Gastroesophageal sphincter (tissue), 4 donors: ENCODE measurements at regions not wholly inside any gene's neighbourhood (a gene's known extent, or its start where the extent isn't known, plus 50 kb on each side); places are given as distances from the start of the nearest gene placed in this dataset.

Source experiments
- ATAC-seq: fragments of 150-250 bp; one replicate; pipeline ENCODE4 v1.9.1; 2016; ENCODE audit warnings: mild to moderate bottlenecking, moderate library complexity
- H3K27ac ChIP-seq, 4 donors: fragments of 200-600 bp; sonication (generic) in 3 of 4; 1 replicate in 3 of 4; 2 replicates in 1 of 4; pipeline ENCODE4 v1.5.1; 2016 to 2019
- H3K27me3 ChIP-seq: fragments of 200-600 bp; sonication (generic); one replicate; pipeline ENCODE4 v1.5.1; 2019
- H3K36me3 ChIP-seq, 2 donors: fragments of 200-600 bp; sonication (generic); one replicate each; pipeline ENCODE4 v1.5.1; 2019; ENCODE audit warnings: control low read depth in 1 of 2
- H3K4me1 ChIP-seq, 3 donors: fragments of 200-600 bp; sonication (generic); 1 replicate in 2 of 3; 2 replicates in 1 of 3; pipeline ENCODE4 v1.5.1; 2016 to 2019; ENCODE audit warnings: control low read depth in 2 of 3
- H3K4me3 ChIP-seq, 2 donors: fragments of 200-600 bp; sonication (generic); one replicate each; pipeline ENCODE4 v1.5.1; 2019; ENCODE audit warnings: mild to moderate bottlenecking in 1 of 2, moderate library complexity in 1 of 2
- H3K9me3 ChIP-seq, 3 donors: fragments of 200-600 bp; sonication (generic); one replicate each; pipeline ENCODE4 v1.5.1; 2017 to 2019; ENCODE audit warnings: control low read depth in 2 of 3
- EP300 ChIP-seq: sonication (generic); formaldehyde crosslinking; IDR thresholded peaks from one replicate; pipeline ENCODE4 v1.6.1; 2017; ENCODE audit warnings: antibody characterized with exemption, mild to moderate bottlenecking
- POLR2A ChIP-seq, 2 donors: fragments of 450-650 bp; IDR thresholded peaks; one replicate each; pipeline ENCODE4 v1.6.1; 2017; ENCODE audit warnings: antibody characterized with exemption in 2 of 2, mild to moderate bottlenecking in 2 of 2, moderate library complexity in 1 of 2
- POLR2AphosphoS5 ChIP-seq: sonication (generic); formaldehyde crosslinking; IDR thresholded peaks from one replicate; pipeline ENCODE4 v1.6.1; 2017; ENCODE audit warnings: antibody characterized with exemption
- WGBS, 2 donors: methylation state at CpG; one replicate each; pipeline ENCODE4 v1.1.5; 2018; ENCODE audit warnings: low coverage in 1 of 2; 5-methylcytosine and 5-hydroxymethylcytosine counted together
- TF ChIP-seq, protein P1 (sequence below), 4 experiments: fragments of 200-600 bp in 2 of 4; fragments of 450-650 bp in 2 of 4; sonication (generic) in 1 of 4; IDR thresholded peaks; one replicate each; pipeline ENCODE4 v1.5.1; 2017 to 2019; ENCODE audit warnings: antibody characterized with exemption in 4 of 4, mild to moderate bottlenecking in 2 of 4, moderate library complexity in 2 of 4

DNA sequence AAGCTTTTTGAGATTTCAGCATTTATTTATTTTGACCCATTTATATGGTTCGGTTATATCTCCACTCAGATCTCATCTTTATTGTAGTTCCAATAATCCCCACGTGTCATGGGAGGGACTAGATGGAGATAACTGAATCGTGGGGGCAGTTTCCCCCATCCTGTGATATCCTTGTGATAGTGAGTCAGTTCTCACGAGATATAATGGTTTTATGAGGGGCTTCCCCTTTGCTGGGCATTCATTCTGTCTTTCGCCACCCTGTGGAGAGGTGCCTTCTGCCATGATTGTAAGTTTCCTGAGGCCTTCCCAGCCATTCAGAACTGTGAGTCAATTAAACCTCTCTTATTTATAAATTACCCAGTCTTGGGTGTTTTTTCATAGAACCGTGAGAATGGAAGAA lies 96.5 kb upstream of the PCSK1 start:
- Histone ChIP-seq H3K27ac (no peak overlapping the region), H3K4me3 (no peak overlapping the region), H3K9me3 (no peaks in the 10 kb centered on the region), H3K36me3 (no peaks in the 10 kb centered on the region), H3K27me3 (no peaks in the 10 kb centered on the region), H3K4me1 (no peaks in the 10 kb centered on the region)
- WGBS, 2 donors, result 77 to 82% methylated on average over 4 to 6 of the region's 6 CpGs
- no peak for ATAC-seq
- TF ChIP-seq POLR2A (IDR thresholded peaks at IDR 0.05) (no peak), POLR2AphosphoS5 (no peak), EP300 (no peak)
- TF ChIP-seq, protein P1, sequence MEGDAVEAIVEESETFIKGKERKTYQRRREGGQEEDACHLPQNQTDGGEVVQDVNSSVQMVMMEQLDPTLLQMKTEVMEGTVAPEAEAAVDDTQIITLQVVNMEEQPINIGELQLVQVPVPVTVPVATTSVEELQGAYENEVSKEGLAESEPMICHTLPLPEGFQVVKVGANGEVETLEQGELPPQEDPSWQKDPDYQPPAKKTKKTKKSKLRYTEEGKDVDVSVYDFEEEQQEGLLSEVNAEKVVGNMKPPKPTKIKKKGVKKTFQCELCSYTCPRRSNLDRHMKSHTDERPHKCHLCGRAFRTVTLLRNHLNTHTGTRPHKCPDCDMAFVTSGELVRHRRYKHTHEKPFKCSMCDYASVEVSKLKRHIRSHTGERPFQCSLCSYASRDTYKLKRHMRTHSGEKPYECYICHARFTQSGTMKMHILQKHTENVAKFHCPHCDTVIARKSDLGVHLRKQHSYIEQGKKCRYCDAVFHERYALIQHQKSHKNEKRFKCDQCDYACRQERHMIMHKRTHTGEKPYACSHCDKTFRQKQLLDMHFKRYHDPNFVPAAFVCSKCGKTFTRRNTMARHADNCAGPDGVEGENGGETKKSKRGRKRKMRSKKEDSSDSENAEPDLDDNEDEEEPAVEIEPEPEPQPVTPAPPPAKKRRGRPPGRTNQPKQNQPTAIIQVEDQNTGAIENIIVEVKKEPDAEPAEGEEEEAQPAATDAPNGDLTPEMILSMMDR (IDR thresholded peaks at IDR 0.05), result no peak

DNA sequence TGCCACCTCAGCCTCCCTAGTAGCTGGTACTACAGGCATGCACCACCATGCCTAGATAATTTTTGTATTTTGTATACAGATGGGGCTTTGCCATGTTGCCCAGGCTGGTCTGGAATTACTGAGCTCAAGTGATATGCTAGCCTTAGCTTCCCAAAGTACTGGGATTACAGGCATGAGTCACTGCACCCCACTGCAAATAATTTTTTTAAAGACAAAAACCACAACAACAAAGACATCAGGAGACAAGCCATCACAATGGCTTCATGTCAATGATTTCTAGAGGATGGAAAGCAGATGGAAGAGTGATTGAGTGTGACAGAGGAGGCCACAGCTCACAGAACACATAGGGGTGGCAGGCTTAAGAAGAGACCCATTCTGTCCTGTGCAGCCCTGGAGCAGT lies 97.9 kb upstream of the PCSK1 start:
- ATAC-seq, result no peak

GRCh38 chr5:96533371-96533770 lies 100.3 kb upstream of the PCSK1 start:
- Histone ChIP-seq H3K36me3 (no peaks in the 10 kb centered on the region), H3K27me3 (no peaks in the 10 kb centered on the region), H3K9me3 (no peaks in the 10 kb centered on the region), H3K4me1 (no peaks in the 10 kb centered on the region), H3K27ac (no peak overlapping the region), H3K4me3 (no peak overlapping the region)
- ATAC-seq, result no peak
- TF ChIP-seq EP300 (no peak), POLR2AphosphoS5 (no peak)
- 89 to 91% methylated on average over 4 of the region's 4 CpGs for WGBS, 2 donors

More for the DNA sequence above, 97.9 kb upstream of the PCSK1 start:
- no peak overlapping the region for H3K4me3 ChIP-seq
- TF ChIP-seq POLR2AphosphoS5 (no peak), EP300 (no peak), POLR2A (IDR thresholded peaks at IDR 0.05) (no peak)
- TF ChIP-seq, protein P1 (IDR thresholded peaks at IDR 0.05), result no peak
- H3K9me3 ChIP-seq, result no peaks in the 10 kb centered on the region
- H3K27ac ChIP-seq, result no peak overlapping the region
- H3K36me3 ChIP-seq, result no peaks in the 10 kb centered on the region
- no peaks in the 10 kb centered on the region for H3K4me1 ChIP-seq
- no peaks in the 10 kb centered on the region for H3K27me3 ChIP-seq

GRCh38 chr5:96537386-96537785 lies 104.3 kb upstream of the PCSK1 start:
- ATAC-seq, result no peak
- TF ChIP-seq, protein P1 (IDR thresholded peaks at IDR 0.05), result no peak
- no peak overlapping the region for H3K27ac ChIP-seq
- no peak overlapping the region for H3K4me3 ChIP-seq
- no peaks in the 10 kb centered on the region for H3K4me1 ChIP-seq
- no peaks in the 10 kb centered on the region for H3K27me3 ChIP-seq
- WGBS, 2 donors, result 55 to 71% methylated on average over 2 to 3 of the region's 3 CpGs
- no peaks in the 10 kb centered on the region for H3K36me3 ChIP-seq
- H3K9me3 ChIP-seq, result no peaks in the 10 kb centered on the region

DNA sequence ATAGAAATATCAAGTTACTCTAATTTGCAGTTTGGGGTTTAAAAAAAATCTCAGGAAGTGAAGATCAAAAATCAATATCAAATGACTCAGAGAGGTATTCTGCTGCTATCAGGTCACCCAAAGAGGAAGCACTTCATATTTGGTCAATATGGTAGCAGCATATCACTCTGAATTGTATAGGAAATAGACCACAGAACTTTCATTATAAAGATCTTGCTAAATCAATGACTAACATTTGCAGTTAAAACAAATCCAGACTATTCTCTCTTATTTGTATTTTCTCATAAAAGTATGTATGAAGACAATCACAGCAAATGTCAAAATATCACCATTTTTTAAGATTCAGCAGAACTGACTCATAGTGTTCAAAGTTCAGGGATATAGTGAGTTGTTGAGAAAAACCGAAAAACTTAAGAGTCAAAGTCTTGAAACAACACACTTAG lies 105.8 kb upstream of the PCSK1 start:
- no peaks in the 10 kb centered on the region for H3K4me1 ChIP-seq
- TF ChIP-seq POLR2AphosphoS5, result no peak
- TF ChIP-seq, protein P1 (IDR thresholded peaks at IDR 0.05), result no peak
- no peak for TF ChIP-seq POLR2A (IDR thresholded peaks at IDR 0.05)
- TF ChIP-seq EP300, result no peak
- ATAC-seq, result no peak
- no peak overlapping the region for H3K27ac ChIP-seq
- H3K4me3 ChIP-seq, result no peak overlapping the region
- H3K27me3 ChIP-seq, result no peaks in the 10 kb centered on the region
- no peaks in the 10 kb centered on the region for H3K36me3 ChIP-seq
- H3K9me3 ChIP-seq, result peaks cover 0 to 1% (median 0%) of the 10 kb centered on the region in 3 donors
- 63 to 80% methylated on average over 1 of the region's 1 CpG for WGBS, 2 donors

GRCh38 chr5:96546120-96546519 lies 113.1 kb upstream of the PCSK1 start:
- H3K4me3 ChIP-seq, result no peak overlapping the region
- H3K27me3 ChIP-seq, result no peaks in the 10 kb centered on the region
- H3K27ac ChIP-seq, result no peak overlapping the region
- TF ChIP-seq EP300 (no peak), POLR2AphosphoS5 (no peak), POLR2A (IDR thresholded peaks at IDR 0.05) (no peak)
- TF ChIP-seq, protein P1 (IDR thresholded peaks at IDR 0.05), result no peak
- no peak for ATAC-seq
- H3K36me3 ChIP-seq, result no peaks in the 10 kb centered on the region
- no peaks in the 10 kb centered on the region for H3K4me1 ChIP-seq
- H3K9me3 ChIP-seq, result peaks cover 0 to 6% (median 0%) of the 10 kb centered on the region in 3 donors
- WGBS, 2 donors, result 63 to 73% methylated on average over 1 of the region's 1 CpG
